ENCODE measurements at regions not wholly inside any gene's neighbourhood (a gene's known extent, or its start where the extent isn't known, plus 50 kb on each side); places are given as distances from the start of the nearest gene placed in this dataset.

DNA sequence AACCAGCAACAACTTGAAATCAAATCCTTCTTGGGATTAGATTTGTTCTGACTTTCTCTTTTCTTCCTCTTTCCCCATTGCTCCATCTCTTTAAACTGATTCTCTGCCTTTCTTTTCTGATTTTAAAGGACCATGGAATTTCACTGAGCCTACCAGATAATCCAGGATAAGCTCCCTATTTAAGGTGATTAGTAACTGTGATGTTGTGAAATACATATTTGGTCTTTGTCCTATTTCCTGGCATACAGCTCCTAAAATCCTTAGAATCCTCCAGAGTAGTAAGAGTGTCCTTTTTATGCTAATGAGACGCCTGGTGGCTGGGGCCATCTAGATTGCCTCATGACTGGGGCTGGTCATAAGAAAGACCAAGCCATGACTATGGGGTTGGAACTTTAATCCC is 236.9 kb downstream of the USP25 start:
- intact Hi-C loops (cut with DNase I), result no loop called here
- H3K27ac ChIP-seq (ENCODE audit: low read depth in 2 of 2, low read length in 2 of 2), result no peak overlapping the region
- FAIRE-seq, result no peak

DNA sequence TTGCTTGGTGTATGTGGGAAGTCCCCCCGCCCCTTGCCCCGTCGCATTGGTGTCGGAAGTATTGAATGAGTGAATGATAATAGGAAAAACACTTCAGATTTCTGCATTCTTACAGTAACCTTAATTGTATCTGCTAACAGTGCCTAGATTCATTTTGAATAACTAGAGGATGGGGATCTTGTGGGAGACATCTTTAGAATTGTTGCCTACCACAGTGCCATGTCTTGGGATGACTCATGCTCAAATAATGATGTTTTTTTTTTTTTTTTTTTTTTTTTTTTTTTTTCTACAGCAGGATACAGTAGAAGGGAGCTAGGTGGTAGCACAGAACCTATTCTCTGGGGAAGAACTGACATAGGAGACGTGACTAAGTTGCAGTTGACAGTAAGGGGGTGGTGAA is 237.9 kb downstream of the USP25 start:
- Histone ChIP-seq H3K27me3 (ENCODE audit: control insufficient read depth, insufficient read depth, low read length) (no peaks in the 10 kb centered on the region), H3K9ac (ENCODE audit: low read length in 3 of 3) (no peak overlapping the region), H3K36me3 (ENCODE audit: control insufficient read depth in 2 of 3, insufficient read depth in 3 of 3, low read length in 3 of 3) (no peaks in the 10 kb centered on the region), H3K4me3 (ENCODE audit: low read length in 3 of 3) (no peak overlapping the region), H3K27ac (ENCODE audit: low read depth in 2 of 2, low read length in 2 of 2) (no peak overlapping the region), H3K4me1 (ENCODE audit: control insufficient read depth in 2 of 3, insufficient read depth in 2 of 3, low read depth in 1 of 3, low read length in 3 of 3) (peaks cover 0 to 2% (median 0%) of the 10 kb centered on the region in 3 donors), H3K9me3 (ENCODE audit: control insufficient read depth in 2 of 3, insufficient read depth in 1 of 3, low read length in 3 of 3) (no peaks in the 10 kb centered on the region)
- intact Hi-C loops (cut with DNase I), result no loop called here
- TF ChIP-seq, protein P1, sequence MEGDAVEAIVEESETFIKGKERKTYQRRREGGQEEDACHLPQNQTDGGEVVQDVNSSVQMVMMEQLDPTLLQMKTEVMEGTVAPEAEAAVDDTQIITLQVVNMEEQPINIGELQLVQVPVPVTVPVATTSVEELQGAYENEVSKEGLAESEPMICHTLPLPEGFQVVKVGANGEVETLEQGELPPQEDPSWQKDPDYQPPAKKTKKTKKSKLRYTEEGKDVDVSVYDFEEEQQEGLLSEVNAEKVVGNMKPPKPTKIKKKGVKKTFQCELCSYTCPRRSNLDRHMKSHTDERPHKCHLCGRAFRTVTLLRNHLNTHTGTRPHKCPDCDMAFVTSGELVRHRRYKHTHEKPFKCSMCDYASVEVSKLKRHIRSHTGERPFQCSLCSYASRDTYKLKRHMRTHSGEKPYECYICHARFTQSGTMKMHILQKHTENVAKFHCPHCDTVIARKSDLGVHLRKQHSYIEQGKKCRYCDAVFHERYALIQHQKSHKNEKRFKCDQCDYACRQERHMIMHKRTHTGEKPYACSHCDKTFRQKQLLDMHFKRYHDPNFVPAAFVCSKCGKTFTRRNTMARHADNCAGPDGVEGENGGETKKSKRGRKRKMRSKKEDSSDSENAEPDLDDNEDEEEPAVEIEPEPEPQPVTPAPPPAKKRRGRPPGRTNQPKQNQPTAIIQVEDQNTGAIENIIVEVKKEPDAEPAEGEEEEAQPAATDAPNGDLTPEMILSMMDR (IDR thresholded peaks at IDR 0.05; ENCODE audit: borderline replicate concordance, extremely low read depth, insufficient read depth), result no peak
- DNase-seq, result no peak
- no peak for FAIRE-seq

More for the DNA sequence above, 236.9 kb downstream of the USP25 start:
- no peaks in the 10 kb centered on the region for H3K27me3 ChIP-seq (ENCODE audit: control insufficient read depth, insufficient read depth, low read length)
- peaks cover 0 to 2% (median 0%) of the 10 kb centered on the region in 3 donors for H3K4me1 ChIP-seq (ENCODE audit: control insufficient read depth in 2 of 3, insufficient read depth in 2 of 3, low read depth in 1 of 3, low read length in 3 of 3)
- H3K9ac ChIP-seq (ENCODE audit: low read length in 3 of 3), result no peak overlapping the region
- TF ChIP-seq, protein P1 (IDR thresholded peaks at IDR 0.05; ENCODE audit: borderline replicate concordance, extremely low read depth, insufficient read depth), result no peak
- no peak overlapping the region for H3K4me3 ChIP-seq (ENCODE audit: low read length in 3 of 3)
- no peaks in the 10 kb centered on the region for H3K36me3 ChIP-seq (ENCODE audit: control insufficient read depth in 2 of 3, insufficient read depth in 3 of 3, low read length in 3 of 3)
- DNase-seq, result no peak
- no peaks in the 10 kb centered on the region for H3K9me3 ChIP-seq (ENCODE audit: control insufficient read depth in 2 of 3, insufficient read depth in 1 of 3, low read length in 3 of 3)

DNA sequence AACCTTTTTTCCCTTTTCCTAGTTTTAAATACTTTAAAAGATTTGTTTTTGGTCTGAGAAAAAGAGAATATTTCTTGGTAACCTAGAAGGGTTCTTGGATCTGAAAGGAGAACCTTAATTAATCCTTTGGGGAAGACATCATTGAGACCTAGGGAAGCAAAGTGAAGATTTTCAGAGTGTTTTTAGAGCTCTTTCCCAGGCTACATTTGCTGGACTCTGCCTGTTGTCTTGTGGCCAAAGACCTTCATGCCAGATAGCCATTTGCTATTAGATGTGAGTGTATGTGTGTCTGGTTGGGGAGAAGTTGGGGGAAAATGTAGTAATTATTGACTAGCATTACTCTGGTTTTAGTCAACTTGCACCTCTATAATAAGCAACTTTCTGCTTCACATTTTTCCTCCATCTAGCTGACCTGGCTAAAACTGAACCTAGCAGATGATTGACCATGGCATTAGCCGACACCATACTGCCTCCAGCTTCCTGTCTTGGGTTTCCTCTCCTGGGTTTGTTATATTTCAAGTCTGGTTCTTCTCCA is 239.1 kb downstream of the USP25 start:
- Histone ChIP-seq H3K4me1 (ENCODE audit: control insufficient read depth in 2 of 3, insufficient read depth in 2 of 3, low read depth in 1 of 3, low read length in 3 of 3) (peaks cover 0 to 2% (median 0%) of the 10 kb centered on the region in 3 donors), H3K36me3 (ENCODE audit: control insufficient read depth in 2 of 3, insufficient read depth in 3 of 3, low read length in 3 of 3) (no peaks in the 10 kb centered on the region), H3K27ac (ENCODE audit: low read depth in 2 of 2, low read length in 2 of 2) (no peak overlapping the region), H3K9ac (ENCODE audit: low read length in 3 of 3) (no peak overlapping the region), H3K9me3 (ENCODE audit: control insufficient read depth in 2 of 3, insufficient read depth in 1 of 3, low read length in 3 of 3) (no peaks in the 10 kb centered on the region), H3K4me3 (ENCODE audit: low read length in 3 of 3) (no peak overlapping the region), H3K27me3 (ENCODE audit: control insufficient read depth, insufficient read depth, low read length) (no peaks in the 10 kb centered on the region)
- intact Hi-C loops (cut with DNase I), result no loop called here
- TF ChIP-seq, protein P1 (IDR thresholded peaks at IDR 0.05; ENCODE audit: borderline replicate concordance, extremely low read depth, insufficient read depth), result no peak
- DNase-seq (no peak), FAIRE-seq (no peak)

DNA sequence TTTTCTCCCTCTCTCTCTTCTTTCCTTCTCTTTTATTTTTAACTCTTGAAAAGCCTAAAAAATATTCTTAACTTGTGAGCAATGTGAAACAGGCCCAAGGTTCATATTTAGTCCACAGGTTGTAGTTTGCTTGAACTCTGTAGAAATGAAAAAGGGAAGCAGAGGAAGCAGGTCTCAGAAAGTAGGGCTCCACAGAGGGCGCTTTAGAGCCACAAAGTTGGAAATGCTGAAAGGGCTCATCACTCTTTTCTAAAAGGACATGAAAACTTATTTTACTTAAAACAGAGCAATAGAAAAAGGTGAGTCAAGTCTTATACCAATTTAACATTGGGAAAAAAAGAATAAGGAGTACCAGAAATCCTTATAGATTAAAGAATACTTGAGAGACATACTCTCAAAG is 247.0 kb downstream of the USP25 start:
- Histone ChIP-seq H3K4me1 (ENCODE audit: control insufficient read depth in 2 of 3, insufficient read depth in 2 of 3, low read depth in 1 of 3, low read length in 3 of 3) (peaks cover 0 to 5% (median 0%) of the 10 kb centered on the region in 3 donors), H3K36me3 (ENCODE audit: control insufficient read depth in 2 of 3, insufficient read depth in 3 of 3, low read length in 3 of 3) (no peaks in the 10 kb centered on the region), H3K27me3 (ENCODE audit: control insufficient read depth, insufficient read depth, low read length) (no peaks in the 10 kb centered on the region), H3K9me3 (ENCODE audit: control insufficient read depth in 2 of 3, insufficient read depth in 1 of 3, low read length in 3 of 3) (no peaks in the 10 kb centered on the region), H3K9ac (ENCODE audit: low read length in 3 of 3) (no peak overlapping the region), H3K4me3 (ENCODE audit: low read length in 3 of 3) (no peak overlapping the region), H3K27ac (ENCODE audit: low read depth in 2 of 2, low read length in 2 of 2) (no peak overlapping the region)
- no peak for FAIRE-seq
- TF ChIP-seq, protein P1 (IDR thresholded peaks at IDR 0.05; ENCODE audit: borderline replicate concordance, extremely low read depth, insufficient read depth), result peak; percentile 12
- intact Hi-C loops (cut with DNase I), result no loop called here
- DNase-seq, result no peak
